ENCODE measurements at regions not wholly inside any gene's neighbourhood (a gene's known extent, or its start where the extent isn't known, plus 50 kb on each side); places are given as distances from the start of the nearest gene placed in this dataset.

DNA sequence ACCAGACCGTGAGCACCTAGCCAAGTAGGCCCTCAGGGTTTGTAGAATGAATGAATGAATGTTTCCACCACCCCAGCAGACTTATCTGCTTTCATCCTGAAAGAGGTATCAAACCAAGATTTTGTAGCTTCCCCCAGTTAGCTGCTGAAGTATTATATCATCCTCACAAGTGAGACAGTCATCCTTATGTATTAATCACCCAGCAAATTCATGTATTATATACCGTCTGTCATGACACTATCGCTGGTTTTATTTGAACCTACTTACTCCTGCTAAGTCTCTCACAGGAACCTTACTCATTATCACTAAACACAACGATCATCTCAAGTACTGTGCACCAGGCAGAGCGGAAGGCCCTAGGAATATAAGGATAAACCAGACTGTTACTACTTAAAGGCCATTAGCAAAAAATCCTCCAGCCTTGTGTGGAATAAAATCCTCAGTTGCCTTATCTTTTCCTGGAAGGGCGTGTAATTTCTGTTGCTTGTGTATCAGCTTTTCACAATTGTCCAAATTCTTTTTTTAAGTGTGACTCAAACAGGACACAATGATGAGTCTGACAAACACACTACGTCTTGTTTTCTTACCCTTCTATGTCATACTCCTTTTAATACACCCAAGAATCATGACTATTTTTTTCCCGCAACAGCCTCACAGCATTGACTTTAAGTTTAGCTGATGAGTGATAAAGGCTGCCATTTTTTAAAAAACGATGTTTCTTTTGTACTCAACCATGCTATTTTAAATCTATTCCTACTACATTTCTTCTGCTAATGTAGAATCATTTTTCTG lies 176.1 kb upstream of the KLF14 start:
- Mint-ChIP-seq H3K9me3 (no peaks in the 10 kb centered on the region), H3K27me3 (peaks cover 40% of the 10 kb centered on the region), H3K27ac (no peak overlapping the region), H3K36me3 (no peaks in the 10 kb centered on the region), H3K4me1 (ENCODE audit: unreplicated experiment) (peaks cover 16% of the 10 kb centered on the region), H3K4me3 (no peak overlapping the region)
- TF ChIP-seq, protein P1, sequence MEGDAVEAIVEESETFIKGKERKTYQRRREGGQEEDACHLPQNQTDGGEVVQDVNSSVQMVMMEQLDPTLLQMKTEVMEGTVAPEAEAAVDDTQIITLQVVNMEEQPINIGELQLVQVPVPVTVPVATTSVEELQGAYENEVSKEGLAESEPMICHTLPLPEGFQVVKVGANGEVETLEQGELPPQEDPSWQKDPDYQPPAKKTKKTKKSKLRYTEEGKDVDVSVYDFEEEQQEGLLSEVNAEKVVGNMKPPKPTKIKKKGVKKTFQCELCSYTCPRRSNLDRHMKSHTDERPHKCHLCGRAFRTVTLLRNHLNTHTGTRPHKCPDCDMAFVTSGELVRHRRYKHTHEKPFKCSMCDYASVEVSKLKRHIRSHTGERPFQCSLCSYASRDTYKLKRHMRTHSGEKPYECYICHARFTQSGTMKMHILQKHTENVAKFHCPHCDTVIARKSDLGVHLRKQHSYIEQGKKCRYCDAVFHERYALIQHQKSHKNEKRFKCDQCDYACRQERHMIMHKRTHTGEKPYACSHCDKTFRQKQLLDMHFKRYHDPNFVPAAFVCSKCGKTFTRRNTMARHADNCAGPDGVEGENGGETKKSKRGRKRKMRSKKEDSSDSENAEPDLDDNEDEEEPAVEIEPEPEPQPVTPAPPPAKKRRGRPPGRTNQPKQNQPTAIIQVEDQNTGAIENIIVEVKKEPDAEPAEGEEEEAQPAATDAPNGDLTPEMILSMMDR (conservative IDR thresholded peaks at IDR 0.05): no peak
- no peak for DNase-seq (ENCODE audit: extremely low spot score, unreplicated experiment)

DNA sequence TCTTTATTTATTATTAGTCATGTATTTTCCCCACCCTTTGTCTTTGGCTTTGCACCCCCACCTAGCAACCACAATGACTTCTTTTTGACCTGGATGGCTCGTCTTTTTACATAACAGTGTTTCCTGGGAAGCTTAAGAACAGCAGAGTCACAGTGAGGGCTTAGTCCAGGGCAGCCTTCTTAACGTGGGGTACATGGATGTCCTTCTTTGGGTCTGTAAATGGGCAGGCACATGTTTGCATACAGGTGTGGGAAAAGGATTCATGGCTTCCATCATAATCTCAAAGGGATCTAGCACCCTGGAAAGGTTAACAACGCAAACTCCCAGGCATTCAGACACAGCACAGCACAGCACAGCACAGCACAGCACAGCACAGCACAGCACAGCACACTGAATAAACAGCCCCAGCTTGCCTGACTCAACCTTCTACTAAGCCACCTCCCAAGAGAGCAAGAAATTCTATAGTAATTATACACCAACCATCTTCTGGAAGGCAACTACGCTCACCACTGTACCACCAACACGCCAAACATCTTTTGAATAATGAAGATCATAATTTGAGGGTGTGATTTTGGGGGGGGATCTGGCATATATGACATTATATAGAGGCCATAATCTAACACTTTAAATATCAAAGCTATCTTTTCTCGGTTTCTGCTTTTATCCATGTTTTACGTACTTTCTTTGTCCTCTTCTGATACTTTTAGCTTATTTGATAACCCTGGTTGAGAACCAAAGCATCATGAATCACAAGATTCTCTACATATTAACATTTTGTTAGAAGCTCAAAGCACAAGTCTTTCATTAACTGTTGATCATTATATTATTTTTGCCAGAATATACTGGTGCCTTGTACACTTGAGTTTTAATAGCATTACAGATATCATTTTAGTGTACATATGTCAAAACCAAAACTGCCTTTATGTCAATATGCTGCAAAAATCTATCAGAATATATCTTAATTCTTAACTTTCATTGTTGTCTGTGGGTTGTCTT lies 177.2 kb upstream of the KLF14 start:
- Mint-ChIP-seq H3K9me3 (no peaks in the 10 kb centered on the region), H3K4me3 (no peak overlapping the region), H3K27ac (no peak overlapping the region), H3K27me3 (peaks cover 42% of the 10 kb centered on the region), H3K4me1 (ENCODE audit: unreplicated experiment) (peaks cover 16% of the 10 kb centered on the region), H3K36me3 (no peaks in the 10 kb centered on the region)
- no peak for DNase-seq (ENCODE audit: extremely low spot score, unreplicated experiment)
- TF ChIP-seq, protein P1 (conservative IDR thresholded peaks at IDR 0.05): no peak

DNA sequence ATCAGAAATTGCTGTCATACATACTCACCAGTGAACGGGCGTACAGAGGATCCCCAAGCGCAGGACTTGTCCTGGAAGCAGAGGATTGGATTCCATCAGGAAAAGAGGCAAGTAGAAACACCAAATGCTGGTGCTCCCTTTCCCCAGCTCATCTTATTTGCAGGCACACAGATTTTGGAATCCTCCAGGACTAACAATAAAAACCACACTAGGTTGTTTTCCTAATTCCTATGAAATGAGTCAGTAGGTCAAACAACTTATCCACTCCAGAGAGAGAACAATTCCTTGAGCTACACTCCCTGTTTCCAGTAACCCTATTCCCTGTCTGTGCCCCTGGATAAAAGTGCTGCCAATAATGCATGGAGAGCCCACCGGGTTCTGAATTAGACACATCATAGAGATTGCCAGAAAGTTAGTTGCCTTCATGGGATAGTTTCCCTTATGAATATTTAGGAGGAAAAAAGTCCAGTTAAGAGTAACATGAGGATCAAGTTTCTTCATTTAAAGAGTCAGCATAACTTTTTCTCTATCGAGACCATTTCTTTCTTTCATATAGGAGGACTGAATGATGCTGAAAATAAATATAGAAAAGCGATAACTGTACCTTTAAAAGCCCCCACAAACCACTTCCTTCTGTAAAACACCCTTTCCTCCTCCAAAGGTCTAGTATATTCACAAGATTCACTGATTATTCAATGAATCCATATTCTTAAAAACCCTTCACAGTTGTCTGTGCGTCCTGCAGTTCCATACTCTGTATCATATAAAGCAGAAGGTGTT lies 178.3 kb upstream of the KLF14 start:
- DNase-seq (ENCODE audit: extremely low spot score, unreplicated experiment): no peak
- TF ChIP-seq, protein P1 (conservative IDR thresholded peaks at IDR 0.05): no peak
- H3K4me1 Mint-ChIP-seq (ENCODE audit: unreplicated experiment): peaks cover 21% of the 10 kb centered on the region
- H3K27me3 Mint-ChIP-seq: peaks cover 45% of the 10 kb centered on the region
- H3K9me3 Mint-ChIP-seq: no peaks in the 10 kb centered on the region
- H3K36me3 Mint-ChIP-seq: no peaks in the 10 kb centered on the region
- H3K27ac Mint-ChIP-seq: peak overlapping the region; percentile 55
- H3K4me3 Mint-ChIP-seq: peak overlapping the region; percentile 45

DNA sequence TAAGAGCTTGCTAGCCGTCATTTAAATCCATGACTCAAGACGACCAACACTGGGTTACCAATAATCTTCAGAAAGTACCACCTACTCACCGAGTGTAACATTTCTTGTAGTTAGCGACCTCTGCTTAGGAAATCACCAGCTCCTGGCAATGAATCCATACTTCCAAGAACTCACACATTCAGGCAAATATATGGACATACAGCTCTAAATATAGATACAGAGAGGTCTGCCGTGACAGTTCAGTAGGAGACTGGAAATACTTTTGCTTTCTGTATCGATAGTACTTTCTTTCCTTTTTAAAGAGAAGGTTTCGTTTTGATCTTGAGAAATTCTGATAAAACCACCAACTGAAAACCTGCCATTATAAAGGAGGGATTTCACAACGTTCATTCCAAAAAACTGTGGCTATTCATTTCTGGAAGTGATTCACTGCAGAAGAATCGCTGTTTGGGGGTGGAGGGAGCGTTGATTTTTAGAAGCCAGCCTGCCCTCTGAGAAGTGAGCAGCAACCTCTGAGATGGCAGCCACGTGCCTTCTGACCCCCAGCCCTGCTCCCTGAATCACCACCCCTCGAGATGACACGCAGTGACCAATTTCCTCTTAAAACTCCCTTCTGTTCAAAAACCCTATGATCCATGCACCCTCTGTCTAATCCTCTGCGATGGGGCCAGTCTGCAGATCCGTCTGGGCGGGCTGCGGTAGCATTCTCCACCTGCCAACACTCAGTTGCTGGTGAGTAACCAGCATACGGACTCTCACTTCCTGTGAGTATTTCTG lies 179.0 kb upstream of the KLF14 start:
- peak overlapping the region; percentile 30 for H3K4me3 Mint-ChIP-seq
- no peaks in the 10 kb centered on the region for H3K36me3 Mint-ChIP-seq
- H3K4me1 Mint-ChIP-seq (ENCODE audit: unreplicated experiment): peaks cover 21% of the 10 kb centered on the region

More for the DNA sequence above, 179.0 kb upstream of the KLF14 start:
- DNase-seq (ENCODE audit: extremely low spot score, unreplicated experiment): no peak
- Mint-ChIP-seq H3K27ac (peak overlapping the region; percentile 55), H3K9me3 (no peaks in the 10 kb centered on the region), H3K27me3 (peaks cover 42% of the 10 kb centered on the region)
- TF ChIP-seq, protein P1 (conservative IDR thresholded peaks at IDR 0.05): no peak
